SK-N-SH (cell line): ENCODE measurements at regions not wholly inside any gene's neighbourhood (a gene's known extent, or its start where the extent isn't known, plus 50 kb on each side); places are given as distances from the start of the nearest gene placed in this dataset.
A peak's percentile ranks its signal among the peaks of the same experiment; 100 is the strongest.
"Not testable (repeated sequence)": the region's sequence is repeated elsewhere in the genome, so short reads cannot be mapped to it uniquely, and the experiment has no call there.

Source experiments
- CTCF ChIA-PET: fragments of 300-600, 350-600 bp; formaldehyde crosslinking; extraction: SDS; loops from one replicate; lab custom pipeline; 2021; lab: Yijun Ruan, JAX
- POLR2A ChIA-PET: fragments of 350-600 bp; sonication (Branson Sonifier 250); formaldehyde crosslinking; extraction: SDS; loops from one replicate; lab custom pipeline; 2020; ENCODE audit warnings: antibody characterized with exemption, inconsistent platforms; lab: Yijun Ruan, JAX
- DNase-seq: peaks from one replicate; pipeline ENCODE4 v3.0.0; 2012
- H2AFZ ChIP-seq: fragments of 200-600 bp; sonication (generic); 2 replicates; pipeline ENCODE4 v1.8.1; 2016; ENCODE audit warnings: antibody characterized with exemption, mild to moderate bottlenecking, low read depth
- H3F3A ChIP-seq: fragments of 200-600 bp; sonication (generic); replicated peaks from 2 replicates; pipeline ENCODE3; 2016; ENCODE audit warnings: antibody characterized with exemption, mild to moderate bottlenecking; ENCODE audit not compliant: insufficient read depth
- H3K27ac ChIP-seq, 2 experiments: fragments of 200-500 bp in 1 of 2; fragments of 200-600 bp in 1 of 2; sonication (Bioruptor generic) in 1 of 2; sonication (generic), shearing (Covaris generic) in 1 of 2; 2 replicates each; pipeline versions ENCODE4 v1.5.1 to v1.6.1; 2014 to 2016; ENCODE audit warnings: low read depth in 2 of 2, inconsistent platforms in 1 of 2, low read length in 1 of 2, mild to moderate bottlenecking in 1 of 2, mixed read lengths in 1 of 2
- H3K27me3 ChIP-seq: fragments of 200-600 bp; sonication (generic), shearing (Covaris generic); 2 replicates; pipeline ENCODE4 v1.6.1; 2016; ENCODE audit warnings: mixed run types; ENCODE audit not compliant: insufficient read depth
- H3K36me3 ChIP-seq, 2 experiments: fragments of 200-500 bp in 1 of 2; fragments of 200-600 bp in 1 of 2; sonication (Bioruptor generic) in 1 of 2; sonication (generic) in 1 of 2; replicated peaks in 1 of 2; 2 replicates each; pipeline versions ENCODE3 to v1.5.1; 2014 to 2016; ENCODE audit warnings: low read length in 1 of 2, mild to moderate bottlenecking in 1 of 2; ENCODE audit not compliant: insufficient read depth in 2 of 2, control insufficient read depth in 1 of 2
- H3K4me1 ChIP-seq, 2 experiments: fragments of 200-500 bp in 1 of 2; fragments of 200-600 bp in 1 of 2; sonication (Bioruptor generic) in 1 of 2; sonication (generic), shearing (Covaris generic) in 1 of 2; 2 replicates each; pipeline versions ENCODE4 v1.5.1 to v1.6.1; 2014 to 2016; ENCODE audit warnings: low read depth in 1 of 2, low read length in 1 of 2, mixed run types in 1 of 2; ENCODE audit not compliant: insufficient read depth in 2 of 2, control insufficient read depth in 1 of 2
- H3K4me2 ChIP-seq: fragments of 200-600 bp; sonication (generic), shearing (Covaris generic); 2 replicates; pipeline ENCODE4 v1.6.1; 2017; ENCODE audit warnings: mixed run types
- H3K4me3 ChIP-seq, 2 experiments: fragments of 200-500 bp in 1 of 2; fragments of 200-600 bp in 1 of 2; sonication (Bioruptor generic) in 1 of 2; sonication (generic), shearing (Covaris generic) in 1 of 2; 2 replicates each; pipeline versions ENCODE4 v1.5.1 to v1.8.1; 2014 to 2016; ENCODE audit warnings: low read depth in 2 of 2, inconsistent platforms in 1 of 2, low read length in 1 of 2, mild to moderate bottlenecking in 1 of 2, mixed read lengths in 1 of 2, moderate library complexity in 1 of 2
- H3K79me2 ChIP-seq: fragments of 200-600 bp; sonication (generic); 2 replicates; pipeline ENCODE4 v1.8.1; 2017; ENCODE audit warnings: mild to moderate bottlenecking; ENCODE audit not compliant: insufficient read depth
- H3K9ac ChIP-seq: fragments of 200-600 bp; sonication (generic); 2 replicates; pipeline ENCODE4 v1.6.1; 2017; ENCODE audit warnings: mixed run types
- H3K9me2 ChIP-seq: fragments of 200-600 bp; sonication (generic); 2 replicates; pipeline ENCODE4 v1.6.1; 2017; ENCODE audit warnings: mixed run types
- H3K9me3 ChIP-seq: fragments of 200-600 bp; sonication (generic); 2 replicates; pipeline ENCODE4 v1.6.1; 2017; ENCODE audit warnings: mixed run types, mild to moderate bottlenecking, moderate library complexity
- H4K20me1 ChIP-seq: fragments of 200-600 bp; sonication (generic); 2 replicates; pipeline ENCODE4 v1.6.1; 2017; ENCODE audit warnings: mild to moderate bottlenecking, mixed run types; ENCODE audit not compliant: insufficient read depth
- CHD2 ChIP-seq: fragments of 150-350 bp; IDR thresholded peaks from 2 replicates; pipeline ENCODE4 v1.6.1; 2018; ENCODE audit warnings: low read length; ENCODE audit not compliant: partially characterized antibody
- CTCF ChIP-seq: fragments of 200-600 bp; sonication (generic); IDR thresholded peaks from 2 replicates; pipeline ENCODE4 v1.6.1; 2017; ENCODE audit warnings: antibody characterized with exemption, mild to moderate bottlenecking, moderate library complexity
- FOXJ3 ChIP-seq: sonication (generic); formaldehyde crosslinking; IDR thresholded peaks from 2 replicates; pipeline ENCODE4 v1.5.1; 2020; ENCODE audit warnings: mild to moderate bottlenecking, missing genetic modification reagents
- FOXM1 ChIP-seq: IDR thresholded peaks from 2 replicates; pipeline ENCODE4 v1.4.0; 2012; ENCODE audit warnings: low read depth, mild to moderate bottlenecking
- GABPA ChIP-seq: IDR thresholded peaks from 2 replicates; pipeline ENCODE4 v1.4.0; 2012; ENCODE audit warnings: low read depth, mild to moderate bottlenecking
- MAX ChIP-seq: IDR thresholded peaks from 2 replicates; pipeline ENCODE4 v1.4.0; 2012; ENCODE audit warnings: low read depth
- MXI1 ChIP-seq: IDR thresholded peaks from 2 replicates; pipeline ENCODE4 v1.6.1; 2012; ENCODE audit warnings: mild to moderate bottlenecking, low read depth, low read length, improper control_type of control experiment
- POLR2AphosphoS5 ChIP-seq: IDR thresholded peaks from 2 replicates; pipeline ENCODE4 v1.6.1; 2012; ENCODE audit warnings: low read depth, low read length
- RCOR1 ChIP-seq: fragments of 150-350 bp; IDR thresholded peaks from 2 replicates; pipeline ENCODE4 v1.6.1; 2017; ENCODE audit warnings: antibody characterized with exemption, low read length
- RFX5 ChIP-seq: IDR thresholded peaks from 2 replicates; pipeline ENCODE4 v1.6.1; 2012; ENCODE audit warnings: mild to moderate bottlenecking, improper control_type of control experiment, low read length
- SIN3A ChIP-seq: IDR thresholded peaks from 2 replicates; pipeline ENCODE4 v1.6.1; 2012; ENCODE audit warnings: low read depth, mild to moderate bottlenecking, low read length, moderate library complexity, borderline replicate concordance
- SMC3 ChIP-seq: IDR thresholded peaks from 2 replicates; pipeline ENCODE4 v1.6.1; 2012; ENCODE audit warnings: low read depth, low read length, improper control_type of control experiment
- WGBS: methylation state at CpG from one replicate; pipeline ENCODE4 v1.1.6; 2017; ENCODE audit warnings: low lambda C conversion rate; 5-methylcytosine and 5-hydroxymethylcytosine counted together
- TF ChIP-seq, protein P1 (sequence below): IDR thresholded peaks from 2 replicates; pipeline ENCODE4 v1.4.0; 2012; ENCODE audit warnings: low read depth, borderline replicate concordance

GRCh38 chr5:40439103-40439502, 240.6 kb upstream of the PTGER4 start:
- CTCF ChIA-PET: interaction anchor here (0.5 kb wide), 1 partner anchor 82 kb away, joined by 3 read pairs; no protein-coding TSS in a partner anchor

GRCh38 chr5:40438646-40439045, 241.1 kb upstream of the PTGER4 start:
- H3K4me2 ChIP-seq, H3F3A ChIP-seq, H3K4me1 ChIP-seq, H3K79me2 ChIP-seq, H4K20me1 ChIP-seq, H3K36me3 ChIP-seq, H3K9ac ChIP-seq, H3K27me3 ChIP-seq, H3K9me3 ChIP-seq, H3K4me3 ChIP-seq, H3K9me2 ChIP-seq, H3K27ac ChIP-seq, H2AFZ ChIP-seq, POLR2A ChIA-PET, DNase-seq: not testable (repeated sequence)
- WGBS: 43% methylated on average over 5 of the region's 26 CpGs
- CTCF ChIA-PET: interaction anchor here (0.5 kb wide), 1 partner anchor 82 kb away, joined by 3 read pairs; no protein-coding TSS in a partner anchor

More at GRCh38 chr5:40439103-40439502, 240.6 kb upstream of the PTGER4 start:
- H4K20me1 ChIP-seq, H3K9ac ChIP-seq, H3K4me2 ChIP-seq, H3K27me3 ChIP-seq, POLR2A ChIA-PET, H3K4me1 ChIP-seq, H3K27ac ChIP-seq, H3F3A ChIP-seq, H3K4me3 ChIP-seq, H3K79me2 ChIP-seq, H3K9me2 ChIP-seq, H2AFZ ChIP-seq, H3K9me3 ChIP-seq, DNase-seq, H3K36me3 ChIP-seq: not testable (repeated sequence)
- 40% methylated on average over 1 of the region's 3 CpGs for WGBS
- TF ChIP-seq CTCF: 0 out of 2 replicates have a peak, but pooled peaks have one; percentile 14

GRCh38 chr5:40437452-40437861, 242.3 kb upstream of the PTGER4 start:
- Histone ChIP-seq H3K9me3 (no peaks in the 10 kb centered on the region), H3K4me2 (no peak overlapping the region), H3K9ac (no peak overlapping the region), H3K4me3 (no peak overlapping the region), H3K9me2 (no peaks in the 10 kb centered on the region), H3F3A (no peaks in the 10 kb centered on the region), H4K20me1 (no peaks in the 10 kb centered on the region), H3K36me3 (no peaks in the 10 kb centered on the region), H3K79me2 (no peaks in the 10 kb centered on the region), H2AFZ (no peak overlapping the region), H3K27ac (no peak overlapping the region), H3K27me3 (no peaks in the 10 kb centered on the region; the same call in 1 of the 2 replicates), H3K4me1 (no peaks in the 10 kb centered on the region)
- CTCF ChIA-PET: no interaction called here
- TF ChIP-seq CHD2 (no peak), GABPA (no peak), SMC3 (no peak), RCOR1 (no peak), MAX (no peak), FOXM1 (no peak), CTCF (no peak), FOXJ3 (no peak), MXI1 (no peak), POLR2AphosphoS5 (no peak), SIN3A (no peak), RFX5 (no peak)
- TF ChIP-seq, protein P1, sequence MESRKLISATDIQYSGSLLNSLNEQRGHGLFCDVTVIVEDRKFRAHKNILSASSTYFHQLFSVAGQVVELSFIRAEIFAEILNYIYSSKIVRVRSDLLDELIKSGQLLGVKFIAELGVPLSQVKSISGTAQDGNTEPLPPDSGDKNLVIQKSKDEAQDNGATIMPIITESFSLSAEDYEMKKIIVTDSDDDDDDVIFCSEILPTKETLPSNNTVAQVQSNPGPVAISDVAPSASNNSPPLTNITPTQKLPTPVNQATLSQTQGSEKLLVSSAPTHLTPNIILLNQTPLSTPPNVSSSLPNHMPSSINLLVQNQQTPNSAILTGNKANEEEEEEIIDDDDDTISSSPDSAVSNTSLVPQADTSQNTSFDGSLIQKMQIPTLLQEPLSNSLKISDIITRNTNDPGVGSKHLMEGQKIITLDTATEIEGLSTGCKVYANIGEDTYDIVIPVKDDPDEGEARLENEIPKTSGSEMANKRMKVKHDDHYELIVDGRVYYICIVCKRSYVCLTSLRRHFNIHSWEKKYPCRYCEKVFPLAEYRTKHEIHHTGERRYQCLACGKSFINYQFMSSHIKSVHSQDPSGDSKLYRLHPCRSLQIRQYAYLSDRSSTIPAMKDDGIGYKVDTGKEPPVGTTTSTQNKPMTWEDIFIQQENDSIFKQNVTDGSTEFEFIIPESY: no peak
- POLR2A ChIA-PET: no interaction called here
- WGBS: 21% methylated on average over 4 of the region's 4 CpGs
- no peak for DNase-seq
